Pancreas (tissue), 10 donors: ENCODE measurements at regions not wholly inside any gene's neighbourhood (a gene's known extent, or its start where the extent isn't known, plus 50 kb on each side); places are given as distances from the start of the nearest gene placed in this dataset.

Experiments used
- ATAC-seq, 4 donors: fragments of 200-7000 bp; cut with Tn5 transposase; one replicate each; pipeline versions ENCODE4 v1.8.0 to v1.9.1; 2020; ENCODE audit warnings: mild to moderate bottlenecking in 4 of 4, moderate library complexity in 4 of 4
- DNase-seq, 6 donors: peaks; one replicate each; pipeline ENCODE4 v3.0.0-alpha.2; 2020
- FAIRE-seq: peaks from 2 replicates; lab custom pipeline; 2012; peaks lifted over from hg19 to GRCh38; lab: Jason Lieb, UNC
- H3K27ac ChIP-seq, 4 donors: fragments of 200-600 bp; sonication (generic); 1 replicate in 3 of 4; 2 replicates in 1 of 4; pipeline versions ENCODE4 v1.5.0 to v1.8.0; 2020
- H3K27me3 ChIP-seq, 4 donors: fragments of 200-600 bp; one replicate each; pipeline ENCODE4 v1.8.0; 2021
- H3K36me3 ChIP-seq, 3 donors: fragments of 200-600 bp; sonication (generic) in 1 of 3; one replicate each; pipeline versions ENCODE4 v1.5.0 to v1.8.0; 2020 to 2021
- H3K4me1 ChIP-seq, 3 donors: fragments of 200-600 bp; one replicate each; pipeline ENCODE4 v1.8.0; 2021
- H3K4me3 ChIP-seq, 4 donors: fragments of 200-600 bp; sonication (generic) in 2 of 4; one replicate each; pipeline versions ENCODE4 v1.5.0 to v1.8.0; 2020 to 2021
- H3K9me3 ChIP-seq, 4 donors: fragments of 200-600 bp; one replicate each; pipeline ENCODE4 v1.8.0; 2021
- CTCF ChIP-seq, 4 donors: fragments of 200-600 bp; sonication (generic) in 3 of 4; IDR thresholded peaks; one replicate each; pipeline versions ENCODE4 v1.5.0 to v1.8.0; 2021; ENCODE audit warnings: antibody characterized with exemption in 4 of 4
- WGBS, 2 donors: extraction: QIAGEN DNeasy Blood & Tissue Kit; methylation state at CpG; one replicate each; pipeline ENCODE4 v1.1.7; 2013; 5-methylcytosine and 5-hydroxymethylcytosine counted together
- intact Hi-C, 3 donors: fragments of 100-400 bp; cut with DNase I; formaldehyde crosslinking; loops; one replicate each; pipeline versions ENCODE4 v1.11.1 to v1.14.2; 2022
- donor health status: healthy with polysubstance abuse.
- donor health status: DM: no; HTN: no; CAD: no; lungs with moderate emphysema.
- donor health status: DM: no; HTN: no; CAD: no.
- donor health status: control.
- donor health status: control.
- donor health status: Bipolar disorder and iron deficiency.
- donor health status: DM: yes; HTN: yes; CAD: no.
- donor health status: DM: no; HTN: no; CAD: no.
- donor health status: DM: no; HTN: no; CAD: no.
- donor health status: DM: yes; HTN: yes; CAD: no.

- H3K9me3 ChIP-seq: no peaks in the 10 kb centered on the region
- H3K4me1 ChIP-seq: no peaks in the 10 kb centered on the region
- WGBS, 2 donors: 73 to 83% methylated on average over 7 of the region's 7 CpGs
- intact Hi-C loops: no loop called here
- DNase-seq (no peak), FAIRE-seq (no peak), ATAC-seq (no peak)
- H3K4me3 ChIP-seq: no peak overlapping the region
- H3K27ac ChIP-seq: no peak overlapping the region
- no peak for TF ChIP-seq CTCF (IDR thresholded peaks at IDR 0.05)
- H3K27me3 ChIP-seq: no peaks in the 10 kb centered on the region
- H3K36me3 ChIP-seq: no peaks in the 10 kb centered on the region
These were observed 491.9 kb downstream of the SIPA1L2 start for GRCh38 chr1:232138044-232138443.

GRCh38 chr1:232137066-232137465, 492.9 kb downstream of the SIPA1L2 start:
- Histone ChIP-seq H3K27ac (no peak overlapping the region), H3K4me1 (no peaks in the 10 kb centered on the region), H3K9me3 (no peaks in the 10 kb centered on the region), H3K4me3 (no peak overlapping the region), H3K36me3 (no peaks in the 10 kb centered on the region), H3K27me3 (no peaks in the 10 kb centered on the region)
- no peak for ATAC-seq
- FAIRE-seq: no peak
- no peak for DNase-seq
- no peak for TF ChIP-seq CTCF (IDR thresholded peaks at IDR 0.05)
- intact Hi-C loops: no loop called here
- 61 to 68% methylated on average over 3 of the region's 3 CpGs for WGBS, 2 donors

GRCh38 chr1:232136136-232136535, 493.8 kb downstream of the SIPA1L2 start:
- 82 to 89% methylated on average over 4 of the region's 4 CpGs for WGBS, 2 donors
- no peak for ATAC-seq

GRCh38 chr1:232134365-232134764, 495.6 kb downstream of the SIPA1L2 start:
- no peak for TF ChIP-seq CTCF (IDR thresholded peaks at IDR 0.05)
- H3K4me1 ChIP-seq: no peaks in the 10 kb centered on the region
- DNase-seq (no peak), FAIRE-seq (no peak), ATAC-seq (no peak)
- H3K27me3 ChIP-seq: no peaks in the 10 kb centered on the region
- no peak overlapping the region for H3K4me3 ChIP-seq
- no peaks in the 10 kb centered on the region for H3K9me3 ChIP-seq
- intact Hi-C loops: no loop called here
- no peaks in the 10 kb centered on the region for H3K36me3 ChIP-seq
- no peak overlapping the region for H3K27ac ChIP-seq
- 72 to 76% methylated on average over 2 of the region's 2 CpGs for WGBS, 2 donors

More at GRCh38 chr1:232136136-232136535, 493.8 kb downstream of the SIPA1L2 start:
- intact Hi-C loops: no loop called here
- no peaks in the 10 kb centered on the region for H3K9me3 ChIP-seq
- FAIRE-seq (no peak), DNase-seq (no peak)
- H3K27me3 ChIP-seq: no peaks in the 10 kb centered on the region
- H3K4me3 ChIP-seq: no peak overlapping the region
- TF ChIP-seq CTCF (IDR thresholded peaks at IDR 0.05): no peak
- H3K4me1 ChIP-seq: no peaks in the 10 kb centered on the region
- H3K36me3 ChIP-seq: no peaks in the 10 kb centered on the region
- H3K27ac ChIP-seq: no peak overlapping the region

- Histone ChIP-seq H3K9me3 (no peaks in the 10 kb centered on the region), H3K4me1 (no peaks in the 10 kb centered on the region), H3K27ac (no peak overlapping the region), H3K36me3 (no peaks in the 10 kb centered on the region), H3K27me3 (peaks cover 0 to 6% (median 0%) of the 10 kb centered on the region in 4 donors), H3K4me3 (no peak overlapping the region)
- TF ChIP-seq CTCF (IDR thresholded peaks at IDR 0.05): no peak
- FAIRE-seq: no peak
- intact Hi-C loops: no loop called here
- 59 to 83% methylated on average over 1 of the region's 1 CpG for WGBS, 2 donors
- no peak for DNase-seq
- no peak for ATAC-seq
These were observed 497.4 kb downstream of the SIPA1L2 start for GRCh38 chr1:232132572-232132971.
